Pancreas (tissue), 10 donors: ENCODE measurements at regions not wholly inside any gene's neighbourhood (a gene's known extent, or its start where the extent isn't known, plus 50 kb on each side); places are given as distances from the start of the nearest gene placed in this dataset.

Source experiments
- ATAC-seq, 4 donors: fragments of 200-7000 bp; cut with Tn5 transposase; one replicate each; pipeline versions ENCODE4 v1.8.0 to v1.9.1; 2020; ENCODE audit warnings: mild to moderate bottlenecking in 4 of 4, moderate library complexity in 4 of 4
- DNase-seq, 6 donors: peaks; one replicate each; pipeline ENCODE4 v3.0.0-alpha.2; 2020
- FAIRE-seq: peaks from 2 replicates; lab custom pipeline; 2012; peaks lifted over from hg19 to GRCh38; lab: Jason Lieb, UNC
- H3K27ac ChIP-seq, 4 donors: fragments of 200-600 bp; sonication (generic); 1 replicate in 3 of 4; 2 replicates in 1 of 4; pipeline versions ENCODE4 v1.5.0 to v1.8.0; 2020
- H3K27me3 ChIP-seq, 4 donors: fragments of 200-600 bp; one replicate each; pipeline ENCODE4 v1.8.0; 2021
- H3K36me3 ChIP-seq, 3 donors: fragments of 200-600 bp; sonication (generic) in 1 of 3; one replicate each; pipeline versions ENCODE4 v1.5.0 to v1.8.0; 2020 to 2021
- H3K4me1 ChIP-seq, 3 donors: fragments of 200-600 bp; one replicate each; pipeline ENCODE4 v1.8.0; 2021
- H3K4me3 ChIP-seq, 4 donors: fragments of 200-600 bp; sonication (generic) in 2 of 4; one replicate each; pipeline versions ENCODE4 v1.5.0 to v1.8.0; 2020 to 2021
- H3K9me3 ChIP-seq, 4 donors: fragments of 200-600 bp; one replicate each; pipeline ENCODE4 v1.8.0; 2021
- CTCF ChIP-seq, 4 donors: fragments of 200-600 bp; sonication (generic) in 3 of 4; IDR thresholded peaks; one replicate each; pipeline versions ENCODE4 v1.5.0 to v1.8.0; 2021; ENCODE audit warnings: antibody characterized with exemption in 4 of 4
- WGBS, 2 donors: extraction: QIAGEN DNeasy Blood & Tissue Kit; methylation state at CpG; one replicate each; pipeline ENCODE4 v1.1.7; 2013; 5-methylcytosine and 5-hydroxymethylcytosine counted together
- intact Hi-C, 3 donors: fragments of 100-400 bp; cut with DNase I; formaldehyde crosslinking; loops; one replicate each; pipeline versions ENCODE4 v1.11.1 to v1.14.2; 2022
- donor health status: healthy with polysubstance abuse.
- donor health status: DM: no; HTN: no; CAD: no; lungs with moderate emphysema.
- donor health status: DM: no; HTN: no; CAD: no.
- donor health status: control.
- donor health status: control.
- donor health status: Bipolar disorder and iron deficiency.
- donor health status: DM: yes; HTN: yes; CAD: no.
- donor health status: DM: no; HTN: no; CAD: no.
- donor health status: DM: no; HTN: no; CAD: no.
- donor health status: DM: yes; HTN: yes; CAD: no.

DNA sequence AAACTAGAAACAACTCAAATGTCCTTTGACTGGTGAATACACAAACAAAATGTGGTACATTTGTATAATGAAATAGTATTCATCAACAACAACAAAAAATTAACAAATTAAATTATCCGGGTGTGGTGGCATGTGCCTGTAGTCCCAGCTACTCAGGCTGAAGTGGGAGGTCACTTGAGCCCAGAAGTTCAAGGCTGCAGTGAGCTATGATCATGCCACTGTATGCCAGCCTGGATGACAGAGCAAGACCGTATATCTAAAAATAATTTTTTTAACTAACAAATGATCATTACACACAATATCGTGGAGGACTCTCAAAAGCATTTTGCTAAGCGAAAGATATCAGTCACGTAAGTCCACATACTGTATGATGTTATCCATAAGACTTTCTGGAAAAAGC, 71.6 kb upstream of the SORBS2 start:
- ATAC-seq (no peak), FAIRE-seq (no peak), DNase-seq (no peak)
- no peak for TF ChIP-seq CTCF (IDR thresholded peaks at IDR 0.05)
- Histone ChIP-seq H3K4me3 (no peak overlapping the region), H3K27me3 (no peaks in the 10 kb centered on the region), H3K27ac (no peak overlapping the region), H3K36me3 (no peaks in the 10 kb centered on the region), H3K9me3 (no peaks in the 10 kb centered on the region), H3K4me1 (peaks cover 0 to 18% (median 11%) of the 10 kb centered on the region in 3 donors)
- 92 to 94% methylated on average over 5 of the region's 5 CpGs for WGBS, 2 donors
- intact Hi-C loops: no loop called here

GRCh38 chr4:185885075-185885474, 73.1 kb upstream of the SORBS2 start:
- TF ChIP-seq CTCF (IDR thresholded peaks at IDR 0.05): no peak
- peak; percentile 24 to 74 (median 68) for ATAC-seq
- no peak for FAIRE-seq
- intact Hi-C loops: no loop called here
- H3K9me3 ChIP-seq: no peaks in the 10 kb centered on the region
- peak overlapping the region in 2 of 4 donors; percentile 24 to 64 for H3K27ac ChIP-seq
- H3K27me3 ChIP-seq: no peaks in the 10 kb centered on the region
- H3K4me3 ChIP-seq: no peak overlapping the region
- H3K36me3 ChIP-seq: no peaks in the 10 kb centered on the region
- H3K4me1 ChIP-seq: peaks cover 0 to 15% (median 11%) of the 10 kb centered on the region in 3 donors
- 49 to 69% methylated on average over 6 of the region's 6 CpGs for WGBS, 2 donors
- DNase-seq: peak in 1 of 6 donors; percentile 32

- Histone ChIP-seq H3K4me3 (no peak overlapping the region), H3K27ac (no peak overlapping the region), H3K27me3 (no peaks in the 10 kb centered on the region), H3K9me3 (no peaks in the 10 kb centered on the region), H3K36me3 (no peaks in the 10 kb centered on the region), H3K4me1 (peaks cover 0 to 9% (median 6%) of the 10 kb centered on the region in 3 donors)
- intact Hi-C loops: no loop called here
- WGBS, 2 donors: 85 to 86% methylated on average over 6 of the region's 6 CpGs
- FAIRE-seq (no peak), ATAC-seq (no peak), DNase-seq (no peak)
- no peak for TF ChIP-seq CTCF (IDR thresholded peaks at IDR 0.05)
These were observed 73.6 kb upstream of the SORBS2 start for GRCh38 chr4:185885604-185886003.

- H3K36me3 ChIP-seq: no peaks in the 10 kb centered on the region
- H3K27ac ChIP-seq: no peak overlapping the region
- WGBS, 2 donors: 88 to 94% methylated on average over 15 of the region's 15 CpGs
- H3K4me3 ChIP-seq: no peak overlapping the region
- H3K27me3 ChIP-seq: no peaks in the 10 kb centered on the region
- intact Hi-C loops: no loop called here
- ATAC-seq (no peak), DNase-seq (no peak), FAIRE-seq (no peak)
- H3K9me3 ChIP-seq: no peaks in the 10 kb centered on the region
- peaks cover 0 to 10% (median 7%) of the 10 kb centered on the region in 3 donors for H3K4me1 ChIP-seq
- TF ChIP-seq CTCF (IDR thresholded peaks at IDR 0.05): no peak
These were observed 75.0 kb upstream of the SORBS2 start for GRCh38 chr4:185886832-185887524.

DNA sequence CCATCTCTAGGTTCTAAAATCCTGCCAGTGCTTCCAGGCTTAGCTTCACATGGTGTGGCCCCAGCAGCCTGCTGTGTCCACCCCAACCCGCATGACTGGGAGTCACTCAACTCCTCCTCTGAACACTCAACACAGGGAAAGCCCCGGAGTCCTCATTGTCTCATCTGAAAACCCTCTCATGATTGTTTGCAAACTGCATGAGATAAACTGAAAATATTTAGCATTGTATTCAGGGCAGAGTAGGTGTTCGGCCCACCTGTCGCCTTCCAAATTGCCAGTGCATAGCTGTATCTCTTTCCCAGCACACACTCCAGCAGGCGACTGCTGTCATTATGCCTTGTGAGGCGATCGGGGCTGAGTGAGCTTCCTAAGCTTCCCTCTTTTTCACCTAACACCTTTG, 76.7 kb upstream of the SORBS2 start:
- no peak for TF ChIP-seq CTCF (IDR thresholded peaks at IDR 0.05)
- WGBS, 2 donors: 95 to 96% methylated on average over 7 of the region's 7 CpGs
- intact Hi-C loops: no loop called here
- peaks cover 0 to 15% (median 9%) of the 10 kb centered on the region in 3 donors for H3K4me1 ChIP-seq
- no peaks in the 10 kb centered on the region for H3K36me3 ChIP-seq
- ATAC-seq (no peak), FAIRE-seq (no peak), DNase-seq (no peak)
- no peaks in the 10 kb centered on the region for H3K9me3 ChIP-seq
- H3K4me3 ChIP-seq: no peak overlapping the region
- no peaks in the 10 kb centered on the region for H3K27me3 ChIP-seq
- no peak overlapping the region for H3K27ac ChIP-seq
